Globus pallidus (tissue), 1 donor: ENCODE measurements at regions not wholly inside any gene's neighbourhood (a gene's known extent, or its start where the extent isn't known, plus 50 kb on each side); places are given as distances from the start of the nearest gene placed in this dataset.

ENCODE experiments used
- DNase-seq: peaks from one replicate; pipeline ENCODE4 v3.0.0-alpha.2; 2015; ENCODE audit warnings: low spot score

GRCh38 chr6:74765486-74765885 is 440.4 kb downstream of the COL12A1 start:
- DNase-seq: no peak

- no peak for DNase-seq
These were observed 441.4 kb downstream of the COL12A1 start for GRCh38 chr6:74764486-74764885.

DNA sequence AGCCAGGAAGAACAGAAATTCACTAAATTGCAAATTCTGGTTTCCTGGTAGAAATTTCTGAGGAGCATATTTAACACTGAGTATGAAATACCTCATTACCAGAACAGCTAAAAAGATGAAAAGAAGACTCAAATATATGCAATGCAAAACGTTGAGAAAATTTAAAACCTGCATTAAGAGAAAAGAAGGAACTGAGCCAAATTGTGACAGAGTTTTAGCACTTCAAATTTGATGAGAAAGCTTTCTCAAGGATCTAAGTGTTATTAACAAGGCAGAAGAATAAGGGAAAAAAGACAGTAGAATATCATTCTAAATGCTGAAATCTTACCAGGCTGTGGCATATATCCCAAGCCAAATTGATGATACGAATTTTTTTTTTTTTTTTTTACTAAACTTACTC is 443.0 kb downstream of the COL12A1 start:
- DNase-seq: no peak

- DNase-seq: no peak
These were observed 448.0 kb downstream of the COL12A1 start for GRCh38 chr6:74757813-74758212.

DNA sequence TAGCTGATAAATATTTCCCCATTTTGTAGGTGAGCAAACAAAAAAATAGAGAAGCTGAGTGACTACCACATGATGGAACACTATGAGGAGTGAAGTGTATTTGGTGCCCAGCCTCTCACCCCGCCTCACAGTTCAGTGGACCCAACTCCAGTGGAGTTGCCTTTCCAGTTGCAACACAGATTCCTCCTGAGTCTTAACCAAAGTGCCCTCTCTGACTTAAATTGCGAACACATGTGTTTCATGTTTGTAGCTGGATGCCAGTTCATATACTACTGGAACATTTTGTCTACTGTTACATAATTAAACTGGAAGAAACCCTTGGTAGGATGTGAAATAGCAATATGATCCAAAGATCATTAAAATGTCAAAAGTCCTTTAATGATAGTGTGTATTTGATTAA is 448.9 kb downstream of the COL12A1 start:
- DNase-seq: no peak

DNA sequence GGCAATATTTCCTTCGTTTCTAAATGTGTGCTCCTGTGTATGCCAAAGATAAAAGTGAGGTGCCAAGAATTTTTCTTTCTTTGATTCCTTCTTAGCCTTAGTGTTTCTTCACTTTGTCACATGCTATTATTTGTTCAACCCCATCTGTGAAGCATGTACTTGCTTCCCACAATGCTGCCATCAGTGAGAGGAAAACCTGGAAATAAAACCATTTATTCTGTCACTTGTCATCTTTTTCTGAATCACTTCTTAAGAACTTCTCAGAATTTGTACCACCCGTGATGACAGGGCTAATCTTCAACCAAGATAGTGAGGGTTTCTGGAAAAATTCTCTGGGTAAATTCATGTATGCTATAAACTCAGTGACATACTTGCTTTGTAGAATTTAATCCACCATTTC is 450.1 kb downstream of the COL12A1 start:
- DNase-seq: no peak

- no peak for DNase-seq
These were observed 450.7 kb downstream of the COL12A1 start for GRCh38 chr6:74755196-74755595.

GRCh38 chr6:74753883-74754600 is 451.8 kb downstream of the COL12A1 start:
- DNase-seq: no peak

DNA sequence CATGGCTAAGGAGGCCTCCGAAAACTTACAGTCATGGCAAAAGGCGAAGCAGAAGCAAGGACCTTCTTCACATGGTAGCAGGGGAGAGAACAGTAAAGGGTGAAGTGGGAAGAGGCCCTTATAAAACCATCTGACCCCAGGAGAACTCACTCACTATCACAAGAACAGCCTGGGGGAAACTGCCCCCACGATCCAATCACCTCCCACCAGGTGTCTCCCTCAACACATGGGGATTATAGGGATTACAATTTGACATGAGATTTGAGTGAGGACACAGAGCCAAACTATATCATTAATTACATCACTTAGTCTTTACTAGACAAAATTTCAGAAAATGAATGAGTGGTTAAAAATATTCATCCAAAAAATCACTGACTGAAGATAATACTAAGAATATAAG is 453.6 kb downstream of the COL12A1 start:
- no peak for DNase-seq

GRCh38 chr6:74750826-74751225 is 455.0 kb downstream of the COL12A1 start:
- DNase-seq: no peak

DNA sequence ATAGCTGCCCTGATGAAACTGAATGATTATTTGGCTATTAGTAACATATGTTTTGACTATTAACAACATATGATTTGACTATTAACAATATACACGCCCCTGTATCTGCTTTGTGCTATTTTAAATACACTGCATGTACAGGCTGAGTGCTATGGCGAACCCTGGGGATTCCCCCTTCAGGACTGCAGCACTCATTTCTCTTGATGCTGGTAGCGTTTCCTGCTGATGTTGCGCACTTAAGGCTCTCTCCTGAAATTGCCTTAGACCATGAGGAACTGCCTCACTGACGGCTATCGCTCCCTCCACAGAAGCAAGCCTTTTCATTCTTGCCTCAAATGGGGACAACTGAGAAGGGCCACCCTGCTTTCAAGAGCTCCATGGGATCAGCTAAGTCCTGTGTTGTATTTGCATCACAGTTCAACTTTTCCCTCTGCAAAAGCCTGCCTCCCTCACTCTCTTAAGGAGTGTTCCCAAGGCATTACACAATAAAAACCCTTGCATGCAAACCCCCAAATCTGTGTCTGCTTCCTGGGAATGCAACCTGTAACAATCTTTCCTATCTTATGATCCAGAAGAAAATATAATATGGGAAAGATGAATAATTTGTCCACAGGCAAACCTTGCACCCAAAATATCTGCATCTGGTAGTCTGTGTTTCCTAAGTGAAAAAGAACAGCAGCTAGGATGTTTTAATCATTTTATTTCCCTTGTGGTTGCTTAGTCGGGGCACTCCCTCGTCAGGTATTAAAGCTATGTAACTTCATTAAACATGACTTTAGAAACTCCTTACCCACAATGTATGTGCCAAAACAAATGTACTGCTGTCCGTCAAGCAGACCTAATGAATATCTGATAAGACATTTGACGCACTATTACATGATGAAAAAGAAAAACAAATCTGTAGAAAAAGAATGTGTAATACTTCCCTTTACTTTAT is 456.4 kb downstream of the COL12A1 start:
- no peak for DNase-seq

DNA sequence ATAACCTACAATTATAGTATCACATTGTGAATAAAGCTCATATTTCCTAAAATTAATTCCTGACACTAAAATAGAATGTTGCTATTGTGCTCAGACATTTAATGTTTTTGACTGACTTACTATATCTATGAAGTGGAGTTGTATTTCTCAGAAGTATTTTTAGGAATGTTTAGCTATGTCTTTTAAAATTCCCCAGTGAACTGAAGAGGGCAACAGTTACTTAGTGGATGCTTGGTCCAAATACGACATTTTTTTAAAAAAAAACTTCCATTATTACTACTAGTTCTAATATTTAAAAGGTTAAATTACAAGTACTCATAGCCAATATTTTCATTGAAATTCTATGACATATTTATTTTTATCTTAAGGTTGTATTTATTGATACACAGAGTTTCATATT is 460.2 kb downstream of the COL12A1 start:
- DNase-seq: no peak

GRCh38 chr6:74742793-74743508 is 462.9 kb downstream of the COL12A1 start:
- DNase-seq: no peak

DNA sequence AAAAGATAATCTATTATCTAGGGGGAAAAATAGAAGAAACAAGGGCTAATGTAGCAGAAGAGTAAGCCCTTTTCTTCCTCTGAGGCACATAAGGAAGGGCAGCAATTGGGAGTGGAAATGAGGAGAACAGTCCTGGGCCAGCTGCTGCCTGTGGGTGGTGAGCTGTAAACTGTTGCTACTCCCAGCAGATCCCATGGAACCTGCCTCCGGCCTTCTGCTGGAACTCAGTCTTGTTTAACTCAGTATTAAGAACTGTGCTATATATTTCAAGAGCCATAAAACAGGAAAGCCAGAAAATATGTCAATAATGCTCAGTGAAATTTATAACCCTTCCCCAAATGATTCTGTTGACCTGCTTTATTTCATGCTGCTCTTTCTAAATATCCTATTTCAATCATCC is 464.2 kb downstream of the COL12A1 start:
- no peak for DNase-seq

- DNase-seq: no peak
These were observed 470.5 kb downstream of the COL12A1 start for GRCh38 chr6:74735304-74735703.

- no peak for DNase-seq
These were observed 471.0 kb downstream of the COL12A1 start for GRCh38 chr6:74734901-74735300.

DNA sequence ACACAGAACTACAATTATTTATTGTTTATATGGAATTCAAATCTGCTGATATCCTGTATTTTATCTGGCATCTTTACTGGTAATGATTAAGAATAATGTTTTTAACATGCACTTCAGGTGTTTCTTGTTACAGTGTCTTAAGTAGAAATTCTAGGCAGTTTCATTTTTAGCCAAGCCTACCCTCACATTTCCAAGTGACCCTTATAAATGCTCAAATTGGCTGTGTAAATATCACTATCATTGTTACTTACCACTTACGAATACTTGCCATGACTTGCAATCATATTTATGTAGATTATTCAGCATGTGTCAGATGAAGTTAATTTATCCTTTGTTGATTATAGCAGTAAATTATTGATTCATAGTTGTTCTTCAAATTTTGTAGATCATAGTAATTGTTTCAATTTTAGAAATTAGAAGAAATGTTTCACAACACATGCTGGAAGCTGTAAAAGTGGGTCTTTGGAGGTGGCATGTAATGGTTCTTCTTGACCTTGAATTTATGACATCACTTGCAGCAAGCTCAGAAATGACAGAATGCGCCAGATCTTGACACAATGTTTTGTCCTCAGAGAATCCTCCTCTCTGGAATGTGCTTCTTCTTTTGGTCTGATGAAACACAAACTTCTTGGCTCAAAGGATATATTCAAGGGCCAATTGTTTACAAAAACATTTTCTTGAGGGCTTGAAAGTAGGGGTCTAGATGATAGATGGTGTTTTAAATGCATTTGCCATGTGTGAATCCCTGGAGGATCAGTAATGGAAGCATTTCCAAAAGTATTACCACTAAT is 471.8 kb downstream of the COL12A1 start:
- DNase-seq: no peak

- DNase-seq: no peak
These were observed 473.9 kb downstream of the COL12A1 start for GRCh38 chr6:74731931-74732330.

DNA sequence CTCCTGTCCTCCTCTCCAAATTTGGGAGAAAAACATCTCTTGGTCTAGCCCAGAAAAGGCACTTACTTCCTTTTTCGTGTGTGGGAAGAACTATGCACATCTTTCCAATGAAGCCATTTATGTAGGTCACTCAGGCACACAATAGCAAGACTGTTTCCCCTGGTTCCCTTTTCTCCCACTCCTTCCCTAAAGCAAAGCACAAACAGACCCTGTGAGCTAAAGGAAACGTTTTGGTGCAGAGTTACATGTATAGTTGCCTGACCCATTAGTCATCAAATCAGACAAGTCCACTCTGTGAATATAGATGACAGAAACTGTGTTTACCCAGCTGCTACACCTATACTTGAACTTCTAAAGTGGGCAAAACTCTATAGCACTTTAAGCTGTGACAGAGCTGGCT is 474.6 kb downstream of the COL12A1 start:
- no peak for DNase-seq

DNA sequence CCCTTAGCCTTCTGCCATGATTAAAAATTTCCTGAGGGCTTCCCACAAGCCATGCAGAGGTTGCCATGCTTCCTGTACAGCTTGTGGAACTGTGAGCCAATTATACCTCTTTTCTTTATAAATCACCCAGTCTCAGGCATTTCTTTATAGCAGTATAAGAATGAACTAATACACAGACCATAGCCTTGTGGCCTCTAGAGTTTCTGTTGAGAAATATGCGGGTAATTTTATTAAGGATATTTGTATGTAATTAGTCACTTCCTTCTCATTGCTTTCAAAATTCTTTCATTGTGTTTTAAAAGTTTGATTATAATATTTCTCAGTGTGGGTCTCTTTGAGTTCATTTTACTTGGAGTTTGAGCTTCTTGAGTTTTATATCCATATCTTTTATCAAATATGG is 484.9 kb downstream of the COL12A1 start:
- DNase-seq: no peak

GRCh38 chr6:74717591-74717990 is 488.3 kb downstream of the COL12A1 start:
- no peak for DNase-seq
